CD4-positive, alpha-beta T cell treated with Interleukin-21 for 1 hour (primary cell): ENCODE measurements at regions not wholly inside any gene's neighbourhood (a gene's known extent, or its start where the extent isn't known, plus 50 kb on each side); places are given as distances from the start of the nearest gene placed in this dataset.

Experiments
- DNase-seq: peaks from one replicate; pipeline ENCODE4 v3.0.0-alpha.2; 2020

DNA sequence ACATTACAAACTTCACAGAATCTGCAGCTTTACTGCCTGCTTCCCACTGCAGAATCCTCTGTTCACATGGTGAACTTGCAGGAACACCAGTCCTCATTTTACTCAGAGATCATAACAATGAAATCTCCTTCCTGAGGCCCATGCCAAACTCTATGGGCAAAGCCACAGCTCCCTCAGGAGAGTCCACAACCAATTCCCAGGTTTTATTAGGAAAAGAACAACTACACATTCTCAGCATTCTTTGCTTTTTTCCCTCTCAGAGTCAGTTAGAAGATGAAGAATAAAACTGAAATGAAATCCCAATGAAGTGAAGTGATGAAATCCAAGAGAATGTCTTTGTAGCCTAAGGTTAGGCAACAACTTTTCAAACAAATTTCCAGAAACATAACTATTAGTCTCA, 233.7 kb downstream of the DSEL start:
- DNase-seq, result no peak

DNA sequence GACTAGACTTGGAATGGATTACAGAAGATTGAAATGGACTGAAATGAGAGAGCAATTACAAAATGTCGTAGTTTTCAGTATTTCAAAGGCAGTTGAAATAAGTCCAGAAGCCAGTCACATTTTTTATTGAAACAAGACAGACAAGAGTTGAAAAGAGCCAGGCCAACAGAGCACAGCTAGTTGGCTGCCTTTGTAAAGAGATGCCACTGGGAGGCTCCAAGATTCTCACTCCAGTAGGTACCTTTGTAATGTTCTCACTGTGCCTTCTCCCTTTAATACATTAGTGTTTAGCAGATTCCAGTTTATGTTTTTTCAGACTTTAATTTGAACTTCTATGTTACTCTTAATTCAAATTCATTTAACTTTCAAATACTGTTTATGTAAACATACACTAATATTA, 234.8 kb downstream of the DSEL start:
- no peak for DNase-seq

DNA sequence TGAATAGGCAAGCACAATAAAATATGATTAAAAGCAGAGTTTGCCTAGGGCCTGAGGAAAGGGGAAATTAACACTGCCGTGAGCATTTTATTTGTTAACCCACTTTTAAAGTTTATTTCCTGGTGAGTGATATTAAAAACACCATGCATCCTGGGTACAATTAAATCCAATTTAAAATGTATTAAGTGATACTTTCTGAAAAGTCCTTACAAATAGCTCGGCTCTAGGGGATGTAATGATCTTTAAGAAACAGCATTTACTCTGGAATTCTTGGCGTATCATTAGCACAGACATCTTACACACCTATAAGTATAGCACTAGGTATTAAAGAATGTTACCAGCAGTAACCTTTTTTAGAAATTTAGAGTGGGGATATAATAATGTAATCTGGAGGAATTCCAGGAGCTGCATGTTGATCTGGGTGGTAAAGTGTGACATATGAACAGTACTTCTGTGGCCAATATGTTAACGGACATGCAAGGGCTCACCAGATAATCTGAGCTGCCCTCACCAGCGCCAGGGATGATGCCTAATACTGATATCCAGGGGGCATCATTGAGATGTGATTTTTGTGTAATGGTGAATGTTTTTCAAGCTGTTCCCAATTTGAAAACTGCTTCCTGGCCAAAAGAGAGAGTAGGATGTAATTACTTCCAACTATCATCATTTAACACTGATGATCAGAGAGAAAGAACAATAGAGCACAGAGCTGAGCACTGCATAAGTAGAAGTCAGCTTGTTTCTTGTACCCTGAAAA, 235.9 kb downstream of the DSEL start:
- no peak for DNase-seq

DNA sequence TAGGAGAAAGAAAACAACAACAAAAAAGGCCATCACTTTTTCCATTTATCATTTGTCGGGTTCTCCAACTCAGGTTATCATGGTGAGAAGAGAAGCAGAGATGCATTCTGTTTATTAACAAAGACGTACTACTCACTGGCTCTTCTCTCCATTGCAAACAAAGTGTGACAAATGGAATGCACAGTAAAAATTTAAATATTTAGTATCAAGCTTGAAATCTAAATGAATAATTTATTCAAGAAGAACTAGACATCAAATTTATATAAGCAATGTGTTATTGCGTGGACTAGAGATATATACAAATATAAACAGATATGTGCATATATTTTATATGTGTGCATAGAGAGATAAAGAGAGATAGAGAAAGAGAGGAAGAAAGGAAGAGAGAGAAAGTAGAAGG, 236.5 kb downstream of the DSEL start:
- DNase-seq, result no peak

DNA sequence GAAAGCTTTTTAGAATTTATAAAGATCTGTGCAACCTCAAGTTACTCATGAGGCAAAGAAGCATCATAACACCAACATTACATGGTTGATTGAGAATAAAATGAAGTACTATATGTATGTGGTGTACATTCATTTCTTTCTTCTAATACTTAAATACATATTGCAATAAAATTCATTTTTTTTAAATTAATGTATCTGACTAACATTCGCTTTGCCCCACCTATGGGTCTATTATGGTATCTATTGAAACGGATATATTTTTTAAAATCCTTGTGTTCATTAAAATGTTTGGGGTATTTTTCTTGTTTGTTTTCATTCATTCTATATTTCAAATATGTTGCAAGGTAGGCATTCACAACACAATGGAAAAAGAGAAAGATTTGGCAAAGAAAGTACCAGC, 237.5 kb downstream of the DSEL start:
- no peak for DNase-seq

DNA sequence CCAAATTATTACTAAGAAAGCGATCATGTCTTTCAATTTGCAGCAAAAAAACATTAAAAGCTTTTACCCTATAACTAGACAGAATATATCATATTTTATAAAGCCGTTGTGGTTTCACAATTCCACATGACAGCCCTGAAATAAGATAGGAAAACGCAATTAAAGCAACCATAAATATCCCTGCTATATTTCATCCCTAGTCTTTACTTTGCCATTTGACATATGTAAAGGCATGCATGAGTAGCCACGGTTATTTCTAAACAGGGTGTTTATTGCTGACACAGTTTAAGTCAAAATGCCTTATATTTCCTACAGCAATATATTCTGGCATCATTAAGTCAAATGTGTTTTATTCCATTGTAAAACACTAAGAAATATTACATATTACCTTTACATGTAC, 239.9 kb downstream of the DSEL start:
- no peak for DNase-seq

DNA sequence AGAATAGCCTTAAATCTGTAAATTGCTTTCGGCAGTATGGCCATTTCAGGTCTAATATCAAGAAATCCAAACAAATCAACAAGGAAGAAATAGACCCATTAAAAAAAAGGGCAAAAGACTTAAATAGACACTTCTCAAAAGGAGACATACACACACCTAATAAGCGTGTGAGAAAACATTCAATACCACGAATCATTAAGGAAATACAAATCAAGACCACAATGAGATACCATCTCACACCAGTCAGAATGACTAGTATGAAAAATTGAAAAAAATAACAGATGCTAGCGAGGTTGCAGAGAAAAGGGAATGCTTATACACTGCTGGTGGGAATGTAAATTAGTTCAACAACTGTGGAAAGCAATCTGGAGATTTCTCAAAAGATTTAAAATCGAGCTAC, 243.2 kb downstream of the DSEL start:
- DNase-seq, result no peak

DNA sequence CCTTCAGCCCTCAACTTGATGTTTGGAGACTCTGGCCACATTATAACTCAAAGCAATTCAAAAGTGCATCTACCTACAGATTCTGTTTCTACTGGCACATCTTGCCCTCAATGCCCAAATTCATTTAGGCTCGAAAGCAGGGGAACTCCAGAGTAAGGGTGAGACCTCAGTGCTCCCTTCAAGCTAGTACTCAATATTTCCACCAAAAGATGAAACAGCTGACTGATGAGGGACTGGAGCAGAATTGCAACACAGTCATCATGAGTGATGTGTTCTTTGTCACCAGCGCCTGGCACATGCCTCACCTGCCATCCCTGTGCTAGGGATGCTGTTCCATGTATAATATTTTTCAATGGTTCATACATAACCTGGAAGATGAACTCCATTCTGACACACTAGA, 247.3 kb downstream of the DSEL start:
- DNase-seq, result no peak

DNA sequence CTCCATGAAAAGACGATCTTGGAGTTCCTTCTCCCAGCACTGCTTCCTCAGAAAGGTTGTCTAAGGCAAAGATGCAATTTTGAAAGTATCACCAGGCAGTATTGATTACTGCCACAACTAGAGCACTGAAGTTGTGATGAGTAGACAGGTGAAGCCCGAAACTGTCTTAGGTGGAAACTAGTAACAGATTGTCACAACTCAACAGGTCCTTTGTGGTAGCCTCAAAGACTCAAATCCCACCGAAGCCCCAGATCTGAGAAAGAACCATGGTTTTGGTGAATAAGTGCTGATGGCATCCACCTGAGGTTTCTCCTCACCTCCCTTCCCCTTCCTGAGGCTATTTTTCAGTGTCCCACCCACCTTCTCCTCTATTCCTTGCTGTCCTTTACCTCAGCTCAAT, 248.0 kb downstream of the DSEL start:
- DNase-seq, result no peak

DNA sequence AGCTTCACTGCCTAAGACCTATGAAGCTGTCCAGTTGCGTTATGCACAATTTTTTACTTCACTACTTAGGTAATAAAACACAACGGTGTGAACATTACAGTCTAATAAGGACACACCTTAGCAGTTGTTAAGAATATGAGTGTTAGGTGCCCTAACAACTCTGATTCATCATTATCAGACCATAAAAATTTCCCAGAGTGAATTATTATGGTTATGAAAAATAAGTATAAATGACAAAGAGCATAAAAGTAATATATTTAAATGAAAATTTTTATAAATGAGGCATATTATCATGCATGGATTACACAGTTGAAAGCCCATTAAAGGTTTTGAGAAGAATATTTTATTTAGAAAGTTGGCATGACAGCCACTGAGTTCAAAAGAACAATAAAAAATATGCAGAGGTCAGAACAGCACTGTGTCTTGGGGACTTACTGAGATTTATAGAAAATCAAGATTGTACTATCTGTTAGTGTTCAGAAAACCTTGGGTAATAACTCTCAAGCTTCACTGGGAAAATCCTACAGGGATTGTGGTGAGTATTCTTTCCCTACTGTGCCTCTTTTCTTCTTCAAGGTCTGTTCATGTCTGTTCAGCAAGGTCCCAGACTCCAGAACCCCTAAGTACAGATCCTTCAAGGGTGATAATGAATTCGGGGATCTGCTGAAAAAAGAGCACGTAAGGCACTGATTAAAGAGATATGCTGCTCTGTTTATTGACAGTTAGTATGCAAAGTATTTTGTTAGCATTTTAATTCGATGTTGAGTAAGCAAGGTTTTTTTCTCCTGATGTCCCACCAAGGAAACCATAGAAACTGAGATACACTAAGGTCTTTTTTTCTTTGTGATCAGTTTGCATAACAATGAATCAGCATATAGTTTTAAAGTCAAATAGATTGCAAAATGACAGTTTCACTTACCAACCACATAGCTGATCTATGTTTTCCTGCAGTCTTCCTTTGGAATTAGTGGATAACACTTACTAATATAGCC, 250.0 kb downstream of the DSEL start:
- no peak for DNase-seq

DNA sequence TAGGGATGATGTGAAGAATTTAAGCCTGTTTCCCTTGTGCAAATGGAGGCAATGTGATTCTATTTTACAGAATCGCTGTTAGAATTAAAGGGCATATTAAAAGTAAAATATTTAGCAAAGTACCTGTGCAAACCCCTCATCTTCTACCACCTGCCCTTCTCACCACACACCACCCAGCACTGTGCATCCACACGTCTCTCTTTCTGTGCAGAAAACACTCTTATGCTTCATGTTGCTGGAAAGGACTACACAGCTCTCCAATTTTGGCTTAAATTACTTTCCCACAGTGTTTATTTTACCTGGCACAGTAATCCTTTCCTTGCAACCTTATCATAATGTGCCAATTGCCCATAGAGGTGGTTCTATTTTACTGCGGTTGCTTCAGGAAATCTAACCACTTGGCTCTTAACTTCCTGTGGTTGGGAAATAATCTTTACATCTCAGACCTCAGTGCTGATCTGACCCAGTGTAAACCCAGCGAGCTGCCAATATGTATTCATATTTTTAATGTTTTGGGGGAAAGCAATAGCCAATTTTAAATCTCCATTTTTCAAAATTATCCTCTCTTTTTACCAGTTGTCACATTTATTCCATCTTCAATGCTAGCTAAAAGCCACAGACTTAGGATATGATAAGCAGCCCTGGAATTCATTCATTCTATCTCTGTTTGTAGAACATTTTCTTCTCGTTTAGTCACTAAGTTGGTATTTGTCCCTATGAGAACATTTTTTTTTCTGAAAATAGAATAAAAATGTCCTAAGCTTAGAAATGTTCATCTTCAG, 250.9 kb downstream of the DSEL start:
- DNase-seq, result peak; percentile 32

DNA sequence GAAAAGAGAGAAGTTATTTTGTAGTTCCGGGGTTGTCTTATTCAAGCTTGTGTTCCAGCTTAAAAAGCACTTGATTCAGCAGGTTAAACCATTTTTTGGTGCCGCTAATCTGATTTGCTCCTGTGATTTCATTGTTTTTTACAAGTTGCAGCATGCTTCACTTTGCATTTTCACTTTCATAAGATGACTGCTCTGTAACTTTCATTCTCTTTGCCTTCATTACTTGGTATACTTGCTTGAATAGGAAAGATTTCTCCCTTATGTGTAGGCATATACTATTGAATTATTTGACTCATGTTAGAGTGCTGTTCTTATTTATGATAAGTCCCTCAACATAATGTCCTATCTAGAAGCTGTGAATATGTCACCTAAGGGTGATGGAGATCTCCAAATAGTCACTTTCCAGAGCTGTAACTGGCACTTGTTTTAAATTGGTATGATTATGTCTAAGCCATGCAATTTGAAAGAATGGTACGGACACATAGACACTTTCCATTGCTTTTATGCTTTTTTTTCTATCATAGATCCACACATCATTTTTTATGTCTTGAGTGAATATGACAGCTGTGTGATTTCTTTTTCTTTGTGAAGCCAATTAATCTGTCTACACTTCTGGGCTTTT, 254.5 kb downstream of the DSEL start:
- no peak for DNase-seq

DNA sequence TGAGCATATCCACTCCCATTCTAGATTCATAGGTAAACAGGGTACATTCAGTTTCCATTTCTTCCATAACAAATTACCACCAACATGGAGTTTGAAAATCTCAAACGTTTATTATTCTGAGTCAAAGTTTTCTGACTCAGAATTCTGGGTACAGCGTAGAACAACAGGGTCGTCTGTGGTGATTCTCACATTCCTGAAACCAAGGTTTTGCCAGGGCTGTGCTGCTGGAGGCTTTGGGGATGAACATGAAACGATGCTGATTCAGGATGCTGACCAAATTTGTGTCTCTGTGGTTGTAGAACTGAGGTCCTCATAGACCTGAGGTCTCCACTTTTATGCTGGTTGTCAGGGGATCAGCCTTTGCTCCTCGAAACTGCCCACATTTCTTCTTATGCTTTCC, 255.7 kb downstream of the DSEL start:
- DNase-seq, result no peak

DNA sequence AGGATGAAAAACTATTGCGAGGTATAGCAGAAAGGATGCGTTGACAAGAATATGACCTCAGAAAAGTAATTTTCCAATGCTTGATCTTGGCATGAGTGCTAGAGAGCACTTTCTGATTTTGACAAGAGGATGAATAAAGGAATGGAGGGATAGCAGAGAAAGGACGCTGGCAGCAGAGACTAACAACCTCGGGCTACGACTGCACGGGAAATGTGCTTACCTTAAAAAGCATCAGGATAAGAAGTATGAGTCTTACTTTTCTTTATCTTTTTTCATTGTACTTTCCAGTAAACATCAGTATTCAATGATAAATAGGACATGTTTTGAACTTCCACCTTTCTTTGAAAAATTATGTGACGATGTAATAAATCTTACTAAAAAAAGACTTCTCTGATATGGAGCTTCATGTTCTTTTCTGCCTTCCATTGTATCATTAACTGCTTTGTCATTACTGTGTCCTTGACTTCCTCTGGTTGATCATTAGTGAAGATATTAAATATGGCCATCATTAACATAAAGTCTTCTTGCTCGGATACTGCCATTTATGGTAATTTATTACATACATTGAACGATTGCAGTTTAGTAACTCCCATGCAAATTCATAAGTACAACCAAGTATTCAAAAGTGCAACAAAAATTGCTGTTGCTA, 265.6 kb downstream of the DSEL start:
- no peak for DNase-seq

DNA sequence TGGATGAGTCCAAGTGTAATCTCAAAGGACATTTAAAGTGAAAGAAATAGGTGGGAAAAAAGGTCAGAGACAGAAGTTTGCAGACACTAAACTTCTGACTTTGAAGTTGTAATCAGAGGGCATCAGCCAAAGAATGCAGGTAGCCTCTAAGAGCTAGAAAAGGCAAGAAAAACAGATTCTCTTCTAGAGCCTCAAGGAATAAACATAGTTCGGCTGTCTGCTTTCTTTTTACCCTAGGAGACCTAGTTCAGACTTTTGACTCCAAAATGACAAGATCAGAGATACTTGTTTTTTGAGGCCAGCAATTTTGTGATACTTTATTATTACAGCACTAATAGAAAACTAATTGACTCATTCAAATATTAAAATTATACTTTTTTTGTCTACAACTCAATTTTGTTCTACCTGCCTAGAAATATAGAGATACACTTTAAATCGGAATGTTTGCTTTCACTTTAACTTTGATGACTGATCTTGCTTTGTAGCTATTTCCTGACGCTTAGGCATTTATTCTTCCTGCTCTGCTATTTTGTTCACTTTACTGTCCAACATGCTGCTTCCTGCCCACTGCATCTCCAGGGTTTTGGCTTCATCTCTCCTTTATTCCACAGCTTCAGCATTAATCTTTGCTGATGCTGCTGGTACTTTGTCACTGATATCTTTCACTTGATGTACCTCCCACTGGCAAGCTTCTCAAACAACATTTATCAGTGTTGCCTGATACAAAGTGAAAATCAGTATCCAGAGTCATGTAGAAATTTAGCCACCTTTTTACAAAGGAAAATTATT, 272.5 kb downstream of the DSEL start:
- DNase-seq, result no peak

DNA sequence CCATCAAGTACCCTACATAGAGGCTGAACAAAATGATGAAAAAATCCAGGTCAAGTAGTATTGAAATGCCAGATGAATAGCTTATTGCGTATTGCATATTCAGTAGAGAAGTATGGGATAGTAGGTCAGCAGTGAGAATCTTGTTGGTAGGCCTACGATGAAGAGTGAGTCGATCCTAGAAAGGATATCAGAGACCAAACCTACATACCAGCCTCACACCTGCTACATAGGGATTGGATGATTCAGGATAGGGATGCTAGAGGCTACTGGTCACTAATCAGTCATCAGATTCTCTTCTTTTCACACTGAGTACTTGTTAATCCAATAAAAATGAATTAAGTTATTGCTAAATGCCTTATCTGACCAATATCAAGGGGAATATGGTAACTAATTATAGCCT, 274.5 kb downstream of the DSEL start:
- DNase-seq, result no peak

DNA sequence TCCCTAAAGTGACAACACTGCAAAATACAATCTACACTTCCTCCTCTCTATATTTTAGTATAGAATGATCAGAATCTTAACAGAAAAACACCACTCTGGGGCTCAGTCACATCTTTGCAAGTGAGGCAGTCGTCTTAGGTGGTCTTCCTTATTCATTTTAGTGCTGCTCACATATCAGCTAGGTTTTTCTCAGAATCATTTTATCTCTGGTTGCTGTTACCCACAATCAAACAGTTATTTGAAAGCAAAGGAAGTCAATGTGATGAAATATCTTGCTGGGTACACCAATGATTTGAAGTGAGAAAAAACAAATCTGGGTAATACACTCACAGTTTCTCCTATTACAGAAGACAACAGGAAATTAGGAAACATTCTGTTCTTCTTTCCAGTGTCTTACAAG, 275.2 kb downstream of the DSEL start:
- peak; percentile 13 for DNase-seq

DNA sequence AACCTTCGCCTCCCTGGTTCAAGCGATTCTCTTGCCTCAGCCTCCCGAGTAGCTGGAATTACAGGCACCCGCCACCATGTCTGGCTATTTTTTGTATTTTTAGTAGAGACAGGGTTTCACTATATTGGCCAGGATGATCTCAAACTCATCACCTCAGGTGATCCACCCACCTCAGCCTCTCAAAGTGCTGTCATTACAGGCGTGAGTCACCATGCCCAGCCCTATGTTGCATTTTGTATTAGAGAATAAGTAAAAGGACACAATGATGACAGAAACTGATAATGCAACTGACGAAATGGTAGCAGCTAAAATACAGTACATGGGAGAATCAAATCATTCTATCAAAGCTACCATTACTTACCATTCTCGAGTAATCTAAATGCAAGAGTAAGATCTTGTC, 276.7 kb downstream of the DSEL start:
- no peak for DNase-seq

DNA sequence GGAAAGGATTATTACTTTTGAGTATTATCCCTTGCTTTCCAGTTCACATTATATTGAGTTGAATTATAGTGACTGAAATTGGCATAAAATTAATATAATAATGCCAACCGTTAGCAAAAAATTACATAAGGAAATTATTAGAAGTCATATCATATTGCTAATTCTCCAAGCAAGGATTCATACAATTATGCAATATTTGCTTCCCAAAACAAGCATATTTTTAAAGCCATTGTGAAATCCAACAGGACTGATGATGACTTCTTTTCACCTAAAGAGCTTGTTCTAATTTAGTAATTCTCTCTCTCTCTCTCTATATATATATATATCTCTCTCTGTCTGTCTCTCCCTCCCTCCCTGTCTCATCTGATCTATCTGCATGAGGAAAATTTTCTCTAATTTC, 283.5 kb downstream of the DSEL start:
- DNase-seq, result no peak

DNA sequence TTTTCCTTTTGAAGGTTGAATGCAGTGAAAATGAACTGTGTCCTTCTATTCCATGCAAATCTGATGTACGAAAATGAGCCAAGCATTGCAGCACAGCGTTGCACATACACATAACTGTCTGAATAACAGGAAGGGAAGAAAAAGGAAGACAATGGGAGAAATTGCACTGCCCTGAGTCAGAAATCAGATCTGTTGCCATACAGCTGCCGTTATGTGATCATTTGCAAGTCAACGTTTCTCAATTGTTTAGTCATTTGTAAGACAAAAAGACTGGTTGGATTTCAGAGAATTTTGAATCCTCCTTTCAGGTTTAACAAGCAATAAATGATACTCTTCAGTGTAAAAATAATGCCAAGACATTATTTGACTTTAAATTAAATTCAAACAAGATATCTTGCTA, 284.1 kb downstream of the DSEL start:
- DNase-seq, result no peak

DNA sequence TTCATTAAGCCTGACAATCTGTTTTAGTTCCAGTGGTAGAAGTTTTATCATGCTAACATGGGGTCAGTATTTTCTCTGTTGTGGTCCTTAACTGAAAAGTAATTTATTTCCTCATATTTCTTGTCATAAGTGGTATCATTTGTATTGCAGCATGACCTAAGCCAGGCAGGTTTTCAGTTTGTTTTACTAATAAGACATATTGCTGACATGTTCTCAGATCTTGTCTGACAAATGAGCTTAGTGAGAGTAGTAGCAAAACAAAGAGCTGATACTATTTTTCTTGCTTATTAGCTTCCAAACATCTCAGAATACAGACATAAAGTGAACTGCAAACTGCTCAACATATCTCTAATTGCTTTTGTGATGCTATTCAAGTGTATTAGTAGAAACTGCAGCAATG, 293.6 kb downstream of the DSEL start:
- DNase-seq, result no peak

DNA sequence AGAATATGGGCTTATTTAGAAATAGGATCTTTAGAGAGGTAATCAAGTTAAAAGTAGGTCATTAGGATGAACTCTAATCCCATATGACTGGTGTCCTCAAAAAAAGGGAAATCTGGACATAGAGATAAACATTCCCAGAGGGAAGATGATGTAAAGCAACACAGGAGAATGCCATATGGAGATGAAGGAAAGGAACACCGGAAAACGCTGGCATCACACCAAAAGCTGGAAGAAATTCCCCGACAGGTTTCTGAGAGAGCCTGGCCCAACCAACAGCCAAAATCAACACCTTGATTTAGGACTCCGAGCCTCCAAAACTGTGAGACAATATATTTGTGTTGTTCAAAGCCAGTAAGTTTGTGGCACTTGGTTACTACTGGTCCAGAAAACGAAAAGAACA, 296.7 kb downstream of the DSEL start:
- no peak for DNase-seq
